ENCODE measurements at regions not wholly inside any gene's neighbourhood (a gene's known extent, or its start where the extent isn't known, plus 50 kb on each side); places are given as distances from the start of the nearest gene placed in this dataset.
A peak's percentile ranks its signal among the peaks of the same experiment; 100 is the strongest.

- Histone ChIP-seq H3K23ac (ENCODE audit: insufficient read length, low read depth, low read length) (no peak overlapping the region), H3T11ph (ENCODE audit: low read length) (no peak overlapping the region), H3K4ac (ENCODE audit: low read depth, low read length) (no peak overlapping the region), H3K14ac (ENCODE audit: insufficient read depth, low read length) (no peak overlapping the region), H3K27ac (ENCODE audit: insufficient read length, low read depth, low read length) (no peak overlapping the region), H2BK15ac (ENCODE audit: low read depth, low read length) (no peak overlapping the region), H4K8ac (replicated peaks; ENCODE audit: insufficient read length, low read depth, low read length) (no peak overlapping the region), H2AFZ (ENCODE audit: low read length) (no peak overlapping the region), H2BK20ac (ENCODE audit: low read depth, low read length, poor library complexity, severe bottlenecking) (no peak overlapping the region), H3K27me3 (ENCODE audit: insufficient read depth, low read length) (no peaks in the 10 kb centered on the region; the same call in 1 of the 2 replicates), H3K9ac (ENCODE audit: extremely low read depth, insufficient read length, low read length) (no peak overlapping the region), H3K79me1 (ENCODE audit: insufficient read depth, low read depth, low read length, poor library complexity, severe bottlenecking) (no peaks in the 10 kb centered on the region), H3K4me2 (ENCODE audit: insufficient read depth, insufficient read length, low read length) (peak overlapping the region; percentile 93), H2BK5ac (ENCODE audit: insufficient read length, low read length) (no peak overlapping the region), H3K56ac (ENCODE audit: insufficient read length, low read depth, low read length) (no peak overlapping the region), H3K79me2 (ENCODE audit: insufficient read depth, low read length) (no peaks in the 10 kb centered on the region), H3K9me3 (ENCODE audit: control insufficient read depth, low read depth, low read length) (no peaks in the 10 kb centered on the region), H4K91ac (ENCODE audit: insufficient read length, low read depth, low read length) (no peak overlapping the region), H4K20me1 (ENCODE audit: control insufficient read depth, insufficient read depth, insufficient read length) (no peaks in the 10 kb centered on the region), H4K5ac (ENCODE audit: insufficient read length, low read depth, low read length) (no peak overlapping the region), H3K23me2 (ENCODE audit: insufficient read length, low read depth, low read length, poor library complexity, severe bottlenecking) (peaks cover 10% of the 10 kb centered on the region), H3K18ac (ENCODE audit: insufficient read length, low read depth, low read length) (no peak overlapping the region), H2BK12ac (ENCODE audit: insufficient read length, low read depth, low read length) (no peak overlapping the region), H3K4me1 (ENCODE audit: insufficient read depth, low read length) (peaks cover 2% of the 10 kb centered on the region; the same call in 1 of the 2 replicates), H2AK5ac (ENCODE audit: insufficient read length, low read length) (no peak overlapping the region), H2BK120ac (ENCODE audit: low read depth, low read length, poor library complexity, severe bottlenecking) (no peak overlapping the region)
- WGBS (ENCODE audit: extremely low coverage, insufficient read length, low lambda C conversion rate) = no CpG with 5 or more reads among the region's 12 CpGs
- Mint-ChIP-seq H3K9me3 (peaks cover 4% of the 10 kb centered on the region in 2 experiments; a peak in 4 of 5 replicates), H3K27ac (0 out of 7 replicates have a peak overlapping the region, but pooled peaks of 1 of the 3 experiments have one; percentile 27), H3K27me3 (ENCODE audit: low read depth) (peaks cover 43% of the 10 kb centered on the region), H3K4me3 (peak overlapping the region; percentile 62 to 82), H3K36me3 (ENCODE audit: insufficient read depth in 1 of 3, low read depth in 3 of 3) (no peaks in the 10 kb centered on the region; a peak in 1 of 7 replicates), H3K4me1 (peaks cover 35 to 39% of the 10 kb centered on the region in 2 experiments)
- no peak for TF ChIP-seq CTCF (conservative IDR thresholded peaks at IDR 0.05)
- DNase-seq = peak; percentile 52
Measured at GRCh38 chr15:70376031-70376928, 278.6 kb upstream of the TLE3 start.
